Stimulated activated CD4-positive, alpha-beta T cell treated with anti-CD3 and anti-CD28 coated beads, Interleukin-12 subunit alpha, Interleukin-12 subunit beta, amount 100 ng/mL, for 24 hours (primary cell): ENCODE measurements at regions not wholly inside any gene's neighbourhood (a gene's known extent, or its start where the extent isn't known, plus 50 kb on each side); places are given as distances from the start of the nearest gene placed in this dataset.
"Not testable (repeated sequence)": the region's sequence is repeated elsewhere in the genome, so short reads cannot be mapped to it uniquely, and the experiment has no call there.

Experiments used
- DNase-seq, 2 experiments: peaks; one replicate each; pipeline ENCODE4 v3.0.0-alpha.2; 2020; ENCODE audit warnings: low read depth in 2 of 2

DNA sequence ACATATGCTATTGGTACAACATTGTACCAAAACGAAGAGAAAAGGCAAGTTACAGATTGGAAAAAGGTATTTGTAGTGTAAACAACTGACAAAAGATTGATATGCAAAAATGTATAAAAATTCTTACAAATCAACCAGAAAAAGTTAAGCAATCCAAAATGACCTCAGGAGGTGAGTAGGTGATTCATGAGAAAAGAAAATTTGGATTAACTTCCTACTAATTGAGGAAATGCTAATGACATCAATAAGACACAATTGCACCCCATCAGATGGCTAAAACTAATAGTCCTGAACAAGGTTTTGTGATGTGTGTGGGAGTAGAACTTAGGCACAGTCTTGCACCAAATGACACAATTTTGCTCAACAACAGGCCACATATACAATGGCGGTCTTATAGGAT, 129.3 kb downstream of the COPS8 start:
- DNase-seq, result no peak

- DNase-seq, result no peak
These were observed 132.4 kb downstream of the COPS8 start for GRCh38 chr2:237217995-237218616.

- no peak for DNase-seq
These were observed 133.1 kb downstream of the COPS8 start for GRCh38 chr2:237218756-237219155.

- DNase-seq, result no peak
These were observed 134.1 kb downstream of the COPS8 start for GRCh38 chr2:237219826-237220225.

- DNase-seq, result no peak
These were observed 135.8 kb downstream of the COPS8 start for GRCh38 chr2:237221443-237221842.

DNA sequence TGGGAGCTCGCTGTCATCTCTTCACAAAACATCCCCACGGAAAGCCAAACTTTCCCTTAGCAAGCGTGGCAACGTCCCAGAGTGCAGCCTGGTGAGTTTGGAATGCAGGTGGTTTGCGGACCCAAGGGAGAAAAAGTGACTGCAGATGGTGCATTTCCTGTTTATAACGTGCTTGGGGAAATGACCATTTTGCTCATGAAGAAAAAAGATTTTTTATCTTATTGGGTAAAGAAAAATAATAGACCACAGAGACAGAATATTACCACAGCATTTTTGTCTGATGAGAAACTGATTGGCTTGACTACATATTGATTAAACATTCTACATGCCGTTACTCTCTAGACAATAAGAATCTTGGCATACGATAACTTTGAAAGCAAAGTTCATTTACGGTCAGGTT, 136.5 kb downstream of the COPS8 start:
- DNase-seq, result no peak

- no peak for DNase-seq
These were observed 136.9 kb downstream of the COPS8 start for GRCh38 chr2:237222601-237223041.

- no peak for DNase-seq
These were observed 137.6 kb downstream of the COPS8 start for GRCh38 chr2:237223201-237223861.

DNA sequence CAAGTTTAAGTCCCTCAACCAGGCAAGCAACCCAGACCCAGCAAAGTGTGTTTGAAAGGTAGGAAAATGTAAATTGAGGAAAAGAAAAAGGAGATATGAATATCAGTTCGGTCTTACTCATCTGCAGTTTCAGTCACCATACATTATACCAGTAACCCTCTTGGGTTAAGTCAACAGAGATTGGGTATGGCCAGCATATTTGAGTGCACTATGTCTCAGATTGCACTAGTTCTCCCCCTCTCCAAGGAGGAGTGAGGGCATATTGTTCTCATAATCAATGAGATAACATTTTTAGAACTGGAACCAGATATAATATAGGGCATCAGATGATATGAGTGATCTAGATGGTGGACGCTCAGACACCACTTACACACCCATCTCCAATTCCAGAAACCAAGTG, 141.5 kb downstream of the COPS8 start:
- no peak for DNase-seq

- DNase-seq, result peak in 1 of 2 experiments; percentile 4
These were observed 142.0 kb downstream of the COPS8 start for GRCh38 chr2:237227592-237228280.

DNA sequence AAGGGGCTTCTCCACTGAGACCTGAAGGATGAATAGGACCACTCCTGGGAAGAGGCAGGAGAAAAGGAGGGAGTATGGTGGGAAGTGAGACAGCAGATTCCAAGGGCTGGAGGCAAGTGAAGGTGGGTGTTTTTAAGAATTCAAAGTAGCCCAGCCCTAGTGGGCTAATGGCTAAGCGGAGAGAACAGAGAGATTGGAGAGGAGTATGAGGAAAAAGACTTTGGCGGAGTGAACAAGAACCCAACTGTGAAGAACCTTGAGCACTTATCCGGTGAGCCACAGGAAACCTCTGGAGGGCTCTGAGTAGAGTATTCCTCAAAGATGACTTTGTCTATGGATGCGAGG, 142.6 kb downstream of the COPS8 start:
- DNase-seq, result no peak

- DNase-seq, result no peak
These were observed 144.2 kb downstream of the COPS8 start for GRCh38 chr2:237229905-237230304.

- DNase-seq, result no peak
These were observed 144.7 kb downstream of the COPS8 start for GRCh38 chr2:237230355-237230754.

DNA sequence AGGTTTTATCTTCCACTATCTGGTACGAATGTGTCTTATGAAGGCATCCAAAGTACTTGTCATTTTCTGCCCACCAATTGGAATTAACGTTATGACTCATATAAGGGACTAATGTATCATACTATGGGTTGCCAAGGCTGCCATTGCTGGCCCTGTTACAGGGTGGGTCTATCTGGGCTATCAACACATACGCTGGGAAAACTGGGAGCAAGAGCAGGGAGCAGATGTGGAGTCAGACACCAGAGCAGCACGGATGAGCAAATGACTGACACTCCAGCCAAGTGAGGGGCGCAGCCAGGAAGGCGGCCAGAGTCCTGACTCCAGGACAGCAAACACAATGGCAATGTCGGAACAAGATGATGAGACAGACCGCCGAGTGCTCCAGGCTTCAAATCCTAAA, 145.9 kb downstream of the COPS8 start:
- DNase-seq, result no peak

- DNase-seq, result no peak
These were observed 146.5 kb downstream of the COPS8 start for GRCh38 chr2:237232166-237232565.

- DNase-seq, result no peak
These were observed 148.6 kb downstream of the COPS8 start for GRCh38 chr2:237234268-237234667.

DNA sequence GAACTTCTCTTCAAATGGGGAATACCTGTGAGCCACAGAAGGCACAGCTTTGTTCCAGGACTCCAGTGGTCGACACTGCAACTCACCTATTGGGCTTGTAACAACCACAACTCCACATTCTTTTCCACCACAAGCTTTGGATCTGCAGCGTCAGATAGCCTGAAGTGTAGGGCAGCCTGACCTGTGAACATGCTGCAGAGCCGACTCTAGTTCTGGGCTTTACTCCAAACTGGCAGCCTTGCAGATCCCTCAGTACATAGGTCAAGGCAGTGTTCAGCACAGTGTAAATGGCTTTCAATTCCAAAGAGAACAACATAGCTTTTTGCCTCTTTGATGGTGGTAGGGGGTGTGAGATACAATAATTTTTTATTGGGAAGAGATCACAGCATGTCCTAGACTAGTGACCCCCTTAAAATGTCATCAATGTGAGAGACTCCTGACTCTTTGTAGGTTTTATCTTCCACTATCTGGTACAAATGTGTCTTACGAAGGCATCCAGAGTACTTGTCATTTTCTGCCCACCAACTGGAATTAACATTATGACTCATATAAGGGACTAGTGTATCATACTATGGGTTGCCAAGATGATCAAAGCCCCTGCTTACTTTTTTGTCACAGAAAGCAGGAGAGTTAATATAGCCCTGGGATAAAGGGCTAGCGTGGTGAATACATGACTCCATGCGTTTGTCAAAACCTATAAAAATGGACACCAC, 149.8 kb downstream of the COPS8 start:
- DNase-seq, result no peak

DNA sequence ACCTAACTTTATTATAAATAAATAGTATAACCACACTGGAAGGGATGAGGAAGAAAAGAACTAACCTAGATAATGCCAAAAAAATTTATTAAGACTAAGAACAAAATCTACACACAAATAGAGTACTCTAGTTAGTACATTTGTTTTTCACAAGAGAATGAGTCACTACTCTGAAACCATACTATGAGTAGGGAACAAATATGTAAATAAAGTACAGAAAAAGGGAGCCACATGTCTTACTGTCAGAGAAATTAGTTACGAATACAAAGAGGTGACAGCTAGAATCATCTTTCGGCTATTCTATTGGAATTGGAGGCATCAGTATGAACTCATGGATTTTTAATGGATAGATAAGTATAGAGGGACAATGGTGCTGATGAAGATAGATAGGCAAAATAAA, 150.5 kb downstream of the COPS8 start:
- no peak for DNase-seq

- DNase-seq, result no peak
These were observed 152.6 kb downstream of the COPS8 start for GRCh38 chr2:237238249-237238648.

DNA sequence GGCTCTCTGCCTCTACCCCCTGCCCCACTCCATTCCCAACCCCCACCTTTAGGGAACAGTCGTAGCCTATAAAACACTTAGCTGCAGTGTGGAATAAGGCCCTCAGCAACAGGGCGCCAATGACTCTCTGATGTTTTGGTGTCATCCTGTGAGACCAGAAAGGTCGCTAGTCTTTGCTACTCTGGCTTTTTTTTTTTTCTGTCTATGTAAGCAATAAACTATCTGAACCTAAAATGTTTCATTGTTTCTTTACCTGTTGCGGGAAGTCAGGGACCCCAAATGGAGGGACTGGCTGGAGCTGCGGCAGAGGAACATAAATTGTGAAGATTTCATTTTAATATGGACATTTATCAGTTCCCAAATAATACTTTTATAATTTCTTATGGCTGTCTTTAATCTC, 154.6 kb downstream of the COPS8 start:
- DNase-seq, result no peak

GRCh38 chr2:237240868-237241267, 155.2 kb downstream of the COPS8 start:
- DNase-seq, result not testable (repeated sequence)

GRCh38 chr2:237242091-237242536, 156.4 kb downstream of the COPS8 start:
- DNase-seq, result no peak

DNA sequence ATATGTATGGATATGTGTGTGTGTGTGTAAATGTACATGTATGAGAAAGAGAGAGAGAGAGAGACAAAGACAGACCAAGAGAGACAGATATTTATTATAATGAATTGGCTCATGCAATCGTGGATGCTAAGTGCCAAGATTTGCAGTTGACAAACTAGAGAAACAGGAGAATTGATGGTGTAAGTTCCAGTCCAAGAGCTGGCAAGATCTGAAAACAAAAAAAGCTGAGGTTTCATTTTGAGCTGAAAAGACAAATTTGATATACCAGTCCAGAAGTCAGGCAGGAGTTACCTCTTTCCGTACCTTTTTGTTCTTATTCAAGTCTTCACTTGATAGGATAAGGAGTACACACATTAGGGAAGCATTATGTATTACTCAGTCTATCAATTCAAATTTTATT, 157.8 kb downstream of the COPS8 start:
- no peak for DNase-seq
